ENCODE measurements at regions not wholly inside any gene's neighbourhood (a gene's known extent, or its start where the extent isn't known, plus 50 kb on each side); places are given as distances from the start of the nearest gene placed in this dataset.

GRCh38 chr12:84336231-84336630, 576.4 kb downstream of the SLC6A15 start:
- TF ChIP-seq POLR2A (IDR thresholded peaks at IDR 0.05) (no peak), POLR2AphosphoS5 (IDR thresholded peaks at IDR 0.05) (no peak)
- TF ChIP-seq, protein P1, sequence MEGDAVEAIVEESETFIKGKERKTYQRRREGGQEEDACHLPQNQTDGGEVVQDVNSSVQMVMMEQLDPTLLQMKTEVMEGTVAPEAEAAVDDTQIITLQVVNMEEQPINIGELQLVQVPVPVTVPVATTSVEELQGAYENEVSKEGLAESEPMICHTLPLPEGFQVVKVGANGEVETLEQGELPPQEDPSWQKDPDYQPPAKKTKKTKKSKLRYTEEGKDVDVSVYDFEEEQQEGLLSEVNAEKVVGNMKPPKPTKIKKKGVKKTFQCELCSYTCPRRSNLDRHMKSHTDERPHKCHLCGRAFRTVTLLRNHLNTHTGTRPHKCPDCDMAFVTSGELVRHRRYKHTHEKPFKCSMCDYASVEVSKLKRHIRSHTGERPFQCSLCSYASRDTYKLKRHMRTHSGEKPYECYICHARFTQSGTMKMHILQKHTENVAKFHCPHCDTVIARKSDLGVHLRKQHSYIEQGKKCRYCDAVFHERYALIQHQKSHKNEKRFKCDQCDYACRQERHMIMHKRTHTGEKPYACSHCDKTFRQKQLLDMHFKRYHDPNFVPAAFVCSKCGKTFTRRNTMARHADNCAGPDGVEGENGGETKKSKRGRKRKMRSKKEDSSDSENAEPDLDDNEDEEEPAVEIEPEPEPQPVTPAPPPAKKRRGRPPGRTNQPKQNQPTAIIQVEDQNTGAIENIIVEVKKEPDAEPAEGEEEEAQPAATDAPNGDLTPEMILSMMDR (IDR thresholded peaks at IDR 0.05), result no peak
